Motor neuron (in vitro differentiated cells): ENCODE measurements at regions not wholly inside any gene's neighbourhood (a gene's known extent, or its start where the extent isn't known, plus 50 kb on each side); places are given as distances from the start of the nearest gene placed in this dataset.
A peak's percentile ranks its signal among the peaks of the same experiment; 100 is the strongest.

Source experiments
- ATAC-seq, 8 experiments: fragments of 200-7000 bp; cut with Tn5 transposase; replicated peaks in 6 of 8; 2 replicates each; pipeline ENCODE4 v1.8.0; 2021; ENCODE audit warnings: mild to moderate bottlenecking in 8 of 8, moderate library complexity in 8 of 8
- H3K27ac ChIP-seq, 2 donors: fragments of 250-450 bp; sonication (Bioruptor Pico); 2 replicates each; pipeline ENCODE4 v1.9.0; 2021; ENCODE audit warnings: antibody characterized with exemption in 2 of 2, mild to moderate bottlenecking in 2 of 2, moderate library complexity in 1 of 2
- H3K4me1 ChIP-seq, 2 donors: fragments of 250-450 bp; sonication (Bioruptor Pico); replicated peaks in 1 of 2; 2 replicates each; pipeline ENCODE4 v1.6.1; 2021; ENCODE audit warnings: antibody characterized with exemption in 2 of 2, mild to moderate bottlenecking in 2 of 2, moderate library complexity in 1 of 2
- H3K4me3 ChIP-seq, 5 donors: fragments of 250-450 bp; sonication (Bioruptor Pico); 2 replicates each; pipeline ENCODE4 v1.9.0; 2021; ENCODE audit warnings: antibody characterized with exemption in 5 of 5, mild to moderate bottlenecking in 5 of 5, moderate library complexity in 4 of 5
- WGBS, 10 experiments: fragments of 450-650 bp; shearing (Covaris generic); methylation state at CpG; one replicate each; pipeline ENCODE4 v1.0.0; 2022; 5-methylcytosine and 5-hydroxymethylcytosine counted together
- in situ Hi-C, 9 experiments: fragments of 400-800 bp; cut with MboI; loops; one replicate each; pipeline ENCODE4 v1.15.0; 2021; ENCODE audit warnings: low sequenced_read_pairs in 9 of 9, low pct_unique_long_range_greater_than_20kb in 2 of 9; ENCODE audit not compliant: unreplicated experiment in 9 of 9

GRCh38 chr13:78103936-78104335 lies 185.3 kb upstream of the EDNRB start:
- Histone ChIP-seq H3K4me1 (no peaks in the 10 kb centered on the region), H3K4me3 (no peak overlapping the region), H3K27ac (no peak overlapping the region)
- in situ Hi-C loops, result loop anchor here in 4 of 9 experiments (25.0 kb wide), 1 partner anchor 317 kb away; no protein-coding TSS in a partner anchor
- 13 to 100% (median 87%) methylated on average over 1 to 2 of the region's 2 CpGs for WGBS, 10 experiments
- no peak for ATAC-seq

GRCh38 chr13:78102741-78103140 lies 184.1 kb upstream of the EDNRB start:
- no peak overlapping the region for H3K27ac ChIP-seq
- WGBS, 10 experiments, result 29 to 100% (median 94%) methylated on average over 1 to 2 of the region's 2 CpGs; no CpG with 5 or more reads in 2 of the 10 experiments
- in situ Hi-C loops, result loop anchor here in 4 of 9 experiments (25.0 kb wide), 1 partner anchor 315 kb away; no protein-coding TSS in a partner anchor
- no peak overlapping the region for H3K4me3 ChIP-seq
- H3K4me1 ChIP-seq, result no peaks in the 10 kb centered on the region
- ATAC-seq, result no peak

GRCh38 chr13:78102121-78102677 lies 183.6 kb upstream of the EDNRB start:
- Histone ChIP-seq H3K4me3 (no peak overlapping the region), H3K4me1 (no peaks in the 10 kb centered on the region), H3K27ac (no peak overlapping the region)
- 100% methylated on average over 1 of the region's 4 CpGs; no CpG with 5 or more reads in 7 of the 10 experiments for WGBS, 10 experiments
- ATAC-seq, result peak in 2 of 8 experiments; percentile 62 to 70
- in situ Hi-C loops, result loop anchor here in 4 of 9 experiments (25.0 kb wide), 1 partner anchor 315 kb away; no protein-coding TSS in a partner anchor

GRCh38 chr13:78100486-78100885 lies 181.9 kb upstream of the EDNRB start:
- Histone ChIP-seq H3K27ac (no peak overlapping the region), H3K4me3 (no peak overlapping the region), H3K4me1 (no peaks in the 10 kb centered on the region)
- WGBS, 10 experiments, result 0 to 100% (median 83%) methylated on average over 3 to 4 of the region's 4 CpGs; no CpG with 5 or more reads in 2 of the 10 experiments
- in situ Hi-C loops, result loop anchor here in 4 of 9 experiments (25.0 kb wide), 1 partner anchor 313 kb away; no protein-coding TSS in a partner anchor
- ATAC-seq, result peak in 1 of 8 experiments; percentile 44

- H3K4me1 ChIP-seq, result no peaks in the 10 kb centered on the region
- ATAC-seq, result no peak
- in situ Hi-C loops, result no loop called here
- H3K27ac ChIP-seq, result no peak overlapping the region
- WGBS, 10 experiments, result 35 to 100% (median 81%) methylated on average over 2 to 3 of the region's 3 CpGs
- H3K4me3 ChIP-seq, result no peak overlapping the region
Observed at GRCh38 chr13:78098249-78098648, 179.6 kb upstream of the EDNRB start.

GRCh38 chr13:78096221-78096620 lies 177.6 kb upstream of the EDNRB start:
- no peaks in the 10 kb centered on the region for H3K4me1 ChIP-seq
- no peak for ATAC-seq
- H3K27ac ChIP-seq, result no peak overlapping the region
- no peak overlapping the region for H3K4me3 ChIP-seq
- WGBS, 10 experiments, result 0 to 100% (median 90%) methylated on average over 1 of the region's 1 CpG; no CpG with 5 or more reads in 3 of the 10 experiments
- in situ Hi-C loops, result no loop called here

GRCh38 chr13:78087966-78088678 lies 169.5 kb upstream of the EDNRB start:
- 0 to 100% (median 83%) methylated on average over 1 to 4 of the region's 4 CpGs; no CpG with 5 or more reads in 1 of the 10 experiments for WGBS, 10 experiments

GRCh38 chr13:78085434-78086225 lies 167.0 kb upstream of the EDNRB start:
- Histone ChIP-seq H3K4me3 (no peak overlapping the region), H3K4me1 (no peaks in the 10 kb centered on the region), H3K27ac (no peak overlapping the region)
- no peak for ATAC-seq
- WGBS, 10 experiments, result 0 to 87% (median 42%) methylated on average over 1 to 8 of the region's 8 CpGs
- in situ Hi-C loops, result no loop called here

More at GRCh38 chr13:78087966-78088678, 169.5 kb upstream of the EDNRB start:
- in situ Hi-C loops, result no loop called here
- H3K4me3 ChIP-seq, result no peak overlapping the region
- no peak overlapping the region for H3K27ac ChIP-seq
- ATAC-seq, result no peak
- no peaks in the 10 kb centered on the region for H3K4me1 ChIP-seq

- no peaks in the 10 kb centered on the region for H3K4me1 ChIP-seq
- 0 to 100% (median 100%) methylated on average over 1 of the region's 1 CpG for WGBS, 10 experiments
- ATAC-seq, result no peak
- H3K4me3 ChIP-seq, result no peak overlapping the region
- H3K27ac ChIP-seq, result no peak overlapping the region
- in situ Hi-C loops, result no loop called here
Observed at GRCh38 chr13:78084401-78084800, 165.8 kb upstream of the EDNRB start.

GRCh38 chr13:78078168-78078567 lies 159.5 kb upstream of the EDNRB start:
- no peaks in the 10 kb centered on the region for H3K4me1 ChIP-seq
- in situ Hi-C loops, result no loop called here

GRCh38 chr13:78067290-78067689 lies 148.7 kb upstream of the EDNRB start:
- 29 to 100% (median 73%) methylated on average over 1 of the region's 1 CpG; no CpG with 5 or more reads in 2 of the 10 experiments for WGBS, 10 experiments
- Histone ChIP-seq H3K4me1 (peaks cover 0 to 4% of the 10 kb centered on the region in 2 donors), H3K4me3 (no peak overlapping the region), H3K27ac (no peak overlapping the region)
- in situ Hi-C loops, result no loop called here
- ATAC-seq, result no peak

More at GRCh38 chr13:78078168-78078567, 159.5 kb upstream of the EDNRB start:
- Histone ChIP-seq H3K4me3 (no peak overlapping the region), H3K27ac (no peak overlapping the region)
- no peak for ATAC-seq
- WGBS, 10 experiments, result 0 to 100% (median 91%) methylated on average over 1 to 3 of the region's 3 CpGs; no CpG with 5 or more reads in 2 of the 10 experiments

GRCh38 chr13:78065141-78065540 lies 146.5 kb upstream of the EDNRB start:
- H3K4me3 ChIP-seq, result no peak overlapping the region
- in situ Hi-C loops, result no loop called here
- no peak for ATAC-seq
- 8 to 100% (median 91%) methylated on average over 2 to 3 of the region's 3 CpGs for WGBS, 10 experiments
- peaks cover 0 to 4% of the 10 kb centered on the region in 2 donors for H3K4me1 ChIP-seq
- H3K27ac ChIP-seq, result no peak overlapping the region

- 20 to 100% (median 83%) methylated on average over 1 to 4 of the region's 5 CpGs; no CpG with 5 or more reads in 3 of the 10 experiments for WGBS, 10 experiments
- in situ Hi-C loops, result no loop called here
- ATAC-seq, result no peak
Observed at GRCh38 chr13:78061806-78062205, 143.2 kb upstream of the EDNRB start.

More at GRCh38 chr13:78061806-78062205, 143.2 kb upstream of the EDNRB start:
- H3K4me3 ChIP-seq, result no peak overlapping the region
- H3K27ac ChIP-seq, result no peak overlapping the region
- H3K4me1 ChIP-seq, result no peaks in the 10 kb centered on the region
